Fibroblast of lung (primary cell): ENCODE measurements at regions not wholly inside any gene's neighbourhood (a gene's known extent, or its start where the extent isn't known, plus 50 kb on each side); places are given as distances from the start of the nearest gene placed in this dataset.
A peak's percentile ranks its signal among the peaks of the same experiment; 100 is the strongest.

ENCODE experiments used
- DNase-seq, 2 donors: peaks; one replicate each; pipeline versions ENCODE4 v3.0.0 to v3.0.0-alpha.2; 2010; ENCODE audit warnings: low read depth in 2 of 2
- H2AFZ ChIP-seq: 2 replicates; pipeline ENCODE4 v1.5.1; 2012; ENCODE audit warnings: low read length, control low read depth, inconsistent platforms
- H3K27ac ChIP-seq: 2 replicates; pipeline ENCODE4 v1.5.1; 2011; ENCODE audit warnings: low read length, control low read depth; ENCODE audit not compliant: insufficient read depth
- H3K27me3 ChIP-seq: 2 replicates; pipeline ENCODE4 v1.5.1; 2011; ENCODE audit warnings: mild to moderate bottlenecking, low read length; ENCODE audit not compliant: control insufficient read depth, insufficient read depth
- H3K36me3 ChIP-seq: 2 replicates; pipeline ENCODE4 v1.5.1; 2011; ENCODE audit warnings: low read length; ENCODE audit not compliant: control insufficient read depth, insufficient read depth
- H3K4me1 ChIP-seq: 2 replicates; pipeline ENCODE4 v1.5.1; 2011; ENCODE audit warnings: low read length; ENCODE audit not compliant: control insufficient read depth, insufficient read depth; ENCODE audit errors: extremely low read depth
- H3K4me2 ChIP-seq: 2 replicates; pipeline ENCODE4 v1.5.1; 2011; ENCODE audit warnings: low read length, control low read depth; ENCODE audit not compliant: insufficient read depth; ENCODE audit errors: extremely low read depth
- H3K4me3 ChIP-seq, 4 experiments: fragments of 200-600 bp in 1 of 4; sonication (generic) in 1 of 4; replicated peaks in 1 of 4; 2 replicates each; pipeline ENCODE4 v1.5.1; 2011 to 2016; ENCODE audit warnings: low read length in 4 of 4, low read depth in 3 of 4, mild to moderate bottlenecking in 3 of 4, control low read depth in 2 of 4, inconsistent platforms in 1 of 4, mixed read lengths in 1 of 4; ENCODE audit not compliant: insufficient read depth in 1 of 4; ENCODE audit errors: control extremely low read depth in 1 of 4
- H3K79me2 ChIP-seq: 2 replicates; pipeline ENCODE4 v1.5.1; 2012; ENCODE audit warnings: mild to moderate bottlenecking, low read length, inconsistent platforms; ENCODE audit not compliant: control insufficient read depth, insufficient read depth
- H3K9ac ChIP-seq: 2 replicates; pipeline ENCODE4 v1.5.1; 2011; ENCODE audit warnings: mild to moderate bottlenecking, low read length, control low read depth; ENCODE audit not compliant: insufficient read depth
- H3K9me3 ChIP-seq: 2 replicates; pipeline ENCODE4 v1.5.1; 2012; ENCODE audit warnings: low read depth, low read length; ENCODE audit not compliant: control insufficient read depth, insufficient read depth
- H4K20me1 ChIP-seq: 2 replicates; pipeline ENCODE4 v1.5.1; 2011; ENCODE audit warnings: low read length; ENCODE audit not compliant: control insufficient read depth, insufficient read depth; ENCODE audit errors: extremely low read depth
- EZH2 ChIP-seq: IDR thresholded peaks from 2 replicates; pipeline ENCODE4 v1.5.1; 2012; ENCODE audit warnings: low read length, control low read depth, mild to moderate bottlenecking; ENCODE audit errors: missing control alignments
- TF ChIP-seq, protein P1 (sequence below), 2 donors: IDR thresholded peaks in 1 of 2; conservative IDR thresholded peaks in 1 of 2; 1 replicate in 1 of 2; 2 replicates in 1 of 2; pipeline ENCODE4 v1.5.1; 2011 to 2012; ENCODE audit warnings: low read length in 2 of 2, control low read depth in 1 of 2, inconsistent platforms in 1 of 2, low read depth in 1 of 2, mild to moderate bottlenecking in 1 of 2

DNA sequence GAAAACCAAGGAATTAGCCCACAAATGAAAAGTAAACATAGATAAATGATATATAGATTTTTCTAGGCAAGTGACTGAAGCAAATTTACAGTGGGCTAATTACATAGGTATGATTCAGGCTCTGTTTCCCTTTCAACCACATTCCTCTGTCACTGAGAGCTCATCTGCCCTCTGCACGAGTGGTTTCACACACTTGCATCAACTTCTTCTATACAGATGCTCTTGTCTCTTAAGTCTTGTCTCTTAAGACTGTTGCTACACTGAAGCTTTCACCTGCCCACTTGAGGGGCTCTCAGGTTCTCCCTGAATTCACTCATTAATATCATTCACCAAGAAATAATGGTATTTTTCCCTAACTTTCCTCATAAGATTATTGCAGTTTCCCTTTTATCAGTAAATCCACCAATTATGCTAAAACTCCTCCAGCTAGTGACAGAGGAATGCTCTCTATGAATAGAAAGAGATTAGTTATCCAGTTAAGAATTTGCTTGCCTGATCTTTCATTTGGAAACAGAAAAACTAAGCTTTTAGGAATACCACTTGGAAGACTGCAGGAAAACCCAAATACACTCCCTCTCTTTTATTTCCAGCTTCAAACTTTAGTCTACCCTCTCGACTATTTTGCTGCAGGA lies 95.7 kb downstream of the ELAPOR2 start:
- no peaks in the 10 kb centered on the region for H3K4me1 ChIP-seq
- H3K36me3 ChIP-seq: no peaks in the 10 kb centered on the region
- no peak overlapping the region for H3K4me3 ChIP-seq
- no peak overlapping the region for H2AFZ ChIP-seq
- H3K27me3 ChIP-seq: no peaks in the 10 kb centered on the region
- no peaks in the 10 kb centered on the region for H3K9me3 ChIP-seq
- H3K79me2 ChIP-seq: no peaks in the 10 kb centered on the region
- H4K20me1 ChIP-seq: no peaks in the 10 kb centered on the region
- no peak overlapping the region for H3K4me2 ChIP-seq
- no peak overlapping the region for H3K27ac ChIP-seq
- H3K9ac ChIP-seq: no peak overlapping the region
- DNase-seq: peak; percentile 21 to 23
- TF ChIP-seq, protein P1, sequence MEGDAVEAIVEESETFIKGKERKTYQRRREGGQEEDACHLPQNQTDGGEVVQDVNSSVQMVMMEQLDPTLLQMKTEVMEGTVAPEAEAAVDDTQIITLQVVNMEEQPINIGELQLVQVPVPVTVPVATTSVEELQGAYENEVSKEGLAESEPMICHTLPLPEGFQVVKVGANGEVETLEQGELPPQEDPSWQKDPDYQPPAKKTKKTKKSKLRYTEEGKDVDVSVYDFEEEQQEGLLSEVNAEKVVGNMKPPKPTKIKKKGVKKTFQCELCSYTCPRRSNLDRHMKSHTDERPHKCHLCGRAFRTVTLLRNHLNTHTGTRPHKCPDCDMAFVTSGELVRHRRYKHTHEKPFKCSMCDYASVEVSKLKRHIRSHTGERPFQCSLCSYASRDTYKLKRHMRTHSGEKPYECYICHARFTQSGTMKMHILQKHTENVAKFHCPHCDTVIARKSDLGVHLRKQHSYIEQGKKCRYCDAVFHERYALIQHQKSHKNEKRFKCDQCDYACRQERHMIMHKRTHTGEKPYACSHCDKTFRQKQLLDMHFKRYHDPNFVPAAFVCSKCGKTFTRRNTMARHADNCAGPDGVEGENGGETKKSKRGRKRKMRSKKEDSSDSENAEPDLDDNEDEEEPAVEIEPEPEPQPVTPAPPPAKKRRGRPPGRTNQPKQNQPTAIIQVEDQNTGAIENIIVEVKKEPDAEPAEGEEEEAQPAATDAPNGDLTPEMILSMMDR (conservative IDR thresholded peaks at IDR 0.05 in 1 of 2, IDR thresholded peaks at IDR 0.05 in 1 of 2; ENCODE audit: low read depth in 1 of 2, low read length in 2 of 2): no peak
- no peak for TF ChIP-seq EZH2

DNA sequence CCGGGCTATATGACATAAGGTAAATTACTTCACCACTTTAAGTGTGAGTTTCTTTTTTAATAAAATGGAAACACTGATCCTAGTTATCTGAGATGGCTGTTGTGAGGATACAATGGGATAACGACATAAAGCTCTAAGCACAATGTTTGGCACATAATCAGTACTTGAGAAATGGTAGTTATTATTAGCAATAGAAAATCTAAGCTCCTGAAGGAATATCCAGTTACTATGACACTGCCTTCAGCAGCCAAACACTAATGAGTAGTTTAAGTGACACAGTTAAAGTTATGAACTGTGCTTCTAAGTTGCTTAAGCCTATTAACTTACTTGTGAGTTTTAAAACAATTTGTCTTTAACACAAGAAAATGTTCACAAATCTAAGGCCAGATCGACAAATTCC lies 96.8 kb downstream of the ELAPOR2 start:
- Histone ChIP-seq H2AFZ (no peak overlapping the region), H3K27ac (no peak overlapping the region), H3K4me2 (no peak overlapping the region), H4K20me1 (no peaks in the 10 kb centered on the region), H3K79me2 (no peaks in the 10 kb centered on the region), H3K9ac (no peak overlapping the region), H3K4me1 (no peaks in the 10 kb centered on the region), H3K36me3 (no peaks in the 10 kb centered on the region), H3K9me3 (no peaks in the 10 kb centered on the region), H3K27me3 (no peaks in the 10 kb centered on the region), H3K4me3 (no peak overlapping the region)
- TF ChIP-seq, protein P1 (conservative IDR thresholded peaks at IDR 0.05 in 1 of 2, IDR thresholded peaks at IDR 0.05 in 1 of 2; ENCODE audit: low read depth in 1 of 2, low read length in 2 of 2): no peak
- TF ChIP-seq EZH2: no peak
- DNase-seq: no peak

DNA sequence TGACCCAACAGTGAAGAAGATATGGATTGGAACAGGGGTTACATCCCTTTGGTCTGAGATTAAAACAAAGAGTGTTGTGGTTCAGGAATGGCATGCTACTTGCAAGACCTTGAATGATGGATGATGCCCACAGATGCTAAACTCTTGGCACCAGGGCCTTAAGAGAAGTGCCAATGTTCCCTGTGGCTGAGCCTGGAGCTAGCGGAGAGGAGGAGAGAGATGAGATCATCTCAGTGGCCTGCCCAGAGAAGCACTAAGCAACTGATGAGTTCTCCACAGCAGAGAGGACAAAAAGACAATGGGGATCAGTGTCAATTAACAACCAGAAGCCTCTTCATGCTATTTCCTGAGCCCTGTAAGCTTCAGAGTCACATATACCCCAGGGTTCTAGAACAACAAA lies 97.8 kb downstream of the ELAPOR2 start:
- Histone ChIP-seq H3K4me3 (no peak overlapping the region), H3K9ac (no peak overlapping the region), H3K36me3 (no peaks in the 10 kb centered on the region), H3K9me3 (no peaks in the 10 kb centered on the region), H4K20me1 (no peaks in the 10 kb centered on the region), H3K4me1 (no peaks in the 10 kb centered on the region), H3K27me3 (no peaks in the 10 kb centered on the region), H3K79me2 (no peaks in the 10 kb centered on the region), H3K27ac (no peak overlapping the region), H3K4me2 (no peak overlapping the region), H2AFZ (no peak overlapping the region)
- TF ChIP-seq, protein P1 (conservative IDR thresholded peaks at IDR 0.05 in 1 of 2, IDR thresholded peaks at IDR 0.05 in 1 of 2; ENCODE audit: low read depth in 1 of 2, low read length in 2 of 2): no peak
- no peak for TF ChIP-seq EZH2
- DNase-seq: peak in 1 of 2 donors; percentile 39
